KMS-11 (cell line): ENCODE measurements at regions not wholly inside any gene's neighbourhood (a gene's known extent, or its start where the extent isn't known, plus 50 kb on each side); places are given as distances from the start of the nearest gene placed in this dataset.

Source experiments
- H2AFZ ChIP-seq: fragments of 200-600 bp; sonication (generic); 2 replicates; pipeline ENCODE4 v1.6.1; 2016; ENCODE audit warnings: antibody characterized with exemption, mixed run types, low read depth
- H3K27ac ChIP-seq: fragments of 200-600 bp; sonication (generic); 2 replicates; pipeline ENCODE4 v1.6.1; 2016; ENCODE audit warnings: mild to moderate bottlenecking, mixed run types
- H3K27me3 ChIP-seq: fragments of 200-600 bp; sonication (generic); 2 replicates; pipeline ENCODE4 v1.6.1; 2017; ENCODE audit warnings: mild to moderate bottlenecking, low read depth, mixed run types, moderate library complexity; ENCODE audit not compliant: insufficient read depth
- H3K36me3 ChIP-seq: fragments of 200-600 bp; sonication (generic); 2 replicates; pipeline ENCODE4 v1.6.1; 2017; ENCODE audit warnings: mild to moderate bottlenecking, mixed run types; ENCODE audit not compliant: insufficient read depth
- H3K4me1 ChIP-seq: fragments of 200-600 bp; sonication (generic); 2 replicates; pipeline ENCODE4 v1.6.1; 2016; ENCODE audit warnings: mild to moderate bottlenecking, low read depth, mixed run types; ENCODE audit not compliant: poor library complexity, severe bottlenecking
- H3K4me2 ChIP-seq: fragments of 200-600 bp; sonication (generic); 2 replicates; pipeline ENCODE4 v1.7.0; 2016; ENCODE audit warnings: mild to moderate bottlenecking, mixed run types
- H3K4me3 ChIP-seq: fragments of 200-600 bp; sonication (generic); IDR thresholded peaks from 2 replicates; pipeline ENCODE4 v1.6.1; 2017; ENCODE audit warnings: low read depth, low read length, mixed read lengths; ENCODE audit not compliant: insufficient read depth
- H3K79me2 ChIP-seq: fragments of 200-600 bp; sonication (generic); 2 replicates; pipeline ENCODE4 v1.6.1; 2016; ENCODE audit warnings: low read depth, mixed run types; ENCODE audit not compliant: insufficient read depth
- H3K9ac ChIP-seq: fragments of 200-600 bp; sonication (generic); 2 replicates; pipeline ENCODE4 v1.6.1; 2016; ENCODE audit warnings: mild to moderate bottlenecking, mixed run types
- H4K20me1 ChIP-seq: fragments of 200-600 bp; sonication (generic); 2 replicates; pipeline ENCODE4 v1.6.1; 2016; ENCODE audit warnings: mild to moderate bottlenecking, mixed run types; ENCODE audit not compliant: insufficient read depth
- CTCF ChIP-seq: fragments of 200-600 bp; sonication (generic); conservative IDR thresholded peaks from 2 replicates; pipeline ENCODE4 v1.6.1; 2017; ENCODE audit warnings: low read depth, mild to moderate bottlenecking, antibody characterized with exemption, low read length, moderate library complexity, mixed read lengths

GRCh38 chr1:57832612-57833011 is 408.8 kb upstream of the DAB1 start:
- H3K27ac ChIP-seq: no peak overlapping the region
- no peaks in the 10 kb centered on the region for H3K36me3 ChIP-seq
- H3K79me2 ChIP-seq: no peaks in the 10 kb centered on the region
- H3K9ac ChIP-seq: no peak overlapping the region
- H3K27me3 ChIP-seq: no peaks in the 10 kb centered on the region
- no peak overlapping the region for H2AFZ ChIP-seq
- H3K4me1 ChIP-seq: no peaks in the 10 kb centered on the region
- H4K20me1 ChIP-seq: no peaks in the 10 kb centered on the region
- no peak for TF ChIP-seq CTCF
- no peak overlapping the region for H3K4me2 ChIP-seq
- H3K4me3 ChIP-seq: no peak overlapping the region

- no peaks in the 10 kb centered on the region for H3K79me2 ChIP-seq
- H4K20me1 ChIP-seq: no peaks in the 10 kb centered on the region
- H3K4me3 ChIP-seq: no peak overlapping the region
- no peak overlapping the region for H3K9ac ChIP-seq
- no peak overlapping the region for H3K4me2 ChIP-seq
- no peaks in the 10 kb centered on the region for H3K27me3 ChIP-seq
- H3K36me3 ChIP-seq: no peaks in the 10 kb centered on the region
- no peak overlapping the region for H2AFZ ChIP-seq
- no peaks in the 10 kb centered on the region for H3K4me1 ChIP-seq
- H3K27ac ChIP-seq: no peak overlapping the region
- TF ChIP-seq CTCF: no peak
Observed at GRCh38 chr1:57831624-57832023, 407.8 kb upstream of the DAB1 start.

GRCh38 chr1:57826535-57826934 is 402.7 kb upstream of the DAB1 start:
- no peak for TF ChIP-seq CTCF
- Histone ChIP-seq H3K4me2 (no peak overlapping the region), H3K36me3 (no peaks in the 10 kb centered on the region), H2AFZ (no peak overlapping the region), H3K9ac (no peak overlapping the region), H3K4me1 (no peaks in the 10 kb centered on the region), H4K20me1 (no peaks in the 10 kb centered on the region), H3K4me3 (no peak overlapping the region), H3K27me3 (no peaks in the 10 kb centered on the region), H3K27ac (no peak overlapping the region), H3K79me2 (no peaks in the 10 kb centered on the region)

- Histone ChIP-seq H3K9ac (no peak overlapping the region), H3K27ac (no peak overlapping the region), H3K36me3 (no peaks in the 10 kb centered on the region), H3K79me2 (no peaks in the 10 kb centered on the region), H3K4me3 (no peak overlapping the region), H3K27me3 (no peaks in the 10 kb centered on the region), H4K20me1 (no peaks in the 10 kb centered on the region), H3K4me1 (no peaks in the 10 kb centered on the region), H3K4me2 (no peak overlapping the region), H2AFZ (no peak overlapping the region)
- TF ChIP-seq CTCF: no peak
Observed at GRCh38 chr1:57824535-57824934, 400.7 kb upstream of the DAB1 start.
